Right forelimb (tissue), 1 donor: ENCODE measurements at regions not wholly inside any gene's neighbourhood (a gene's known extent, or its start where the extent isn't known, plus 50 kb on each side); places are given as distances from the start of the nearest gene placed in this dataset.
"Not testable (repeated sequence)": the region's sequence is repeated elsewhere in the genome, so short reads cannot be mapped to it uniquely, and the experiment has no call there.

Source experiments
- DNase-seq: peaks from one replicate; pipeline ENCODE4 v3.0.0-alpha.2; 2018

GRCh38 chr12:105423237-105423636, 92.7 kb downstream of the C12orf75 start:
- no peak for DNase-seq

DNA sequence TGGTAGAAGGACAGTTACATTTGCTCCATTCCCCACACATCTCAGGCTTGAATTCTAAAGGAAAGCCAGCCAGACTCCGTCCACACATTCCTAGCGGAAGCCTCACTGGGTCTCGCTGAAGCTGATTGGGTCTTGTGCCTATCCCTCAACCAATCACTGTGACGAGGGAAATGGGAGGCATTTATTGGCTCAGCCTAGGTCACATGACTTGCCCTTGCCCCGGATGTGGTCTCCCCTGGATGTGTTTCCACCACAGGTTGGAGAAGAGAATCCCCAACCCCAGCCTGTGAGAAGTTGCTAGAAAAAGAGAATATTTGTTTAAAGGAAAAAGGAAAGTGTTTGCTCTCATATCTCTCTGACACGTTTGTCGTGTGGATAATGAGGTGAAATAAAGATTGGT, 93.4 kb downstream of the C12orf75 start:
- DNase-seq: no peak

DNA sequence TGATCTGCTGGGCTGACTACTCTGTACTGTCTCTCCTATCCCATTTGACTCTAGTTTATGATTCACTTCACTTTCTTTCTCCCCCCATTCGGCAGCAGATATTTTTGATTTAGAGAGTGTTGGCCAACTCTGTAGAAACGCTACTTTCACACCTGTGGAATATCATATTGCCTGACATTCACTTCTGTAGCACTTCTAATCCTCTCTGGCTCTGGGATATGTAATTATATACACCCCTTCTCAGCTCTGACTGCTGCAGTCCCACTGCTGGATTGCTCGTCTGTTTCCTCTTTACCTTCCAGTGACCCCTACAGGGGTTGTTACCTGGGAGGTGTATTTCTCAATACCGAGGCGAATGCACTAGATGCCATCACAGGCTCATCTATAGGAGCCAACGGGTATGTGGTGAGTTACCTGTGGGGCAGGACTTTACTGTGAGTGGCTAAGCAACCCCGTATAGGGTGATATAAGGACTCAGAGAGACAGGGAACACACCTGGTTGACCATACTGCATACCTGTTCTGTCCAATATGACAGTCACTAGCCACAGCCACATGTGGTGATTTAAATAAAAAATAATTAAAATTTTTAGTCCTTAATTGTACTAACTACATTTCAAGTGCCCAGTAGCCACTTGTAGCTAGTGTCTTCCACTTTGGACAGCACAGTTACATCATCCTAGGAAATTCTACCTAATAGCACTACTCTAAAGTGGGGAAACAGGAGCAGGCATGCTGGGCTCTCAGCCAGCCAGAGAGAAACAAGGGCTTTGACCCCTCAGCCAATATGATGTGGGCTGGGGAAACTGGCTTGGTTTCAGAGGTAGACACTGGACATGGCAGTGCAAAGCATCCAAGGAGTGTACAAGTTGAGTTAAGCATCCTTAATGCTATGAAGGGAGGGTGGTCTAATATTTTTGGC, 95.0 kb downstream of the C12orf75 start:
- DNase-seq: no peak

DNA sequence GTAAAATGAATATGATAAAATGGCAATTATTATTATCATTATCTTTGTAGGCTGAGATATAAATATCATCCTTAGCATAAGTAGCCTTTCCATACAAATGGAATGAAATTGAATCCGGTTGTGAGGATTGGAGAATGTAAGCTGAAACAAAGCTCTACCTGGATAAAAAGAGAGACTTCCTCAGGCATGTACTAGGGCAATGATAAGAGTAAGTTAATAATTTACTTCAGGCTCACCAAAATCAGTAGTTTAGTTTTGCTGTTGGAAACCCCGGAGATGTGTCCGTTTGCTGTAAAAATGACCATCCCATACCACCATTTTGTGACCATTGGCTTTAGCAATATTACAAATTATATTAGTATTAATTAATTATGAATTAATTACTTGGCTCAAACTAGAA, 96.3 kb downstream of the C12orf75 start:
- no peak for DNase-seq

DNA sequence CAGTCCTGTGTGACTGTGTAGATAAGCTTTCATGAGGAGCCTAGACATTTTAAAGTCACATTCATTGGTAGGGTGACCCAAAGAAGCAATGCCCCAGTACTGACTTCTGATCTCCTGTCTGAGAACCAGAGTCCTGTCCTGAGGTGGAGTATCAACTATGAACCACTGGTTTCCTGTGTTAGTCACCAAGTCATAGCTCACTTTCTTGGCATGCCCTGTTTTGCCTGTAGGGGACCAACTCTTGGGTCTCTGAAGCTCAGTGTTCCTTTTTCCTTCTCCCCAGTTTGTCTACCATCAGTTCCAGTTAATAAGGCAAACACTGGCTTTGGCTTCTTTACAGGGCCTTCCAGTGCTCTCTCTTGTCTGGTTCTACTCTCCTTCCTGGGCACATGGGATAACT, 97.4 kb downstream of the C12orf75 start:
- no peak for DNase-seq

DNA sequence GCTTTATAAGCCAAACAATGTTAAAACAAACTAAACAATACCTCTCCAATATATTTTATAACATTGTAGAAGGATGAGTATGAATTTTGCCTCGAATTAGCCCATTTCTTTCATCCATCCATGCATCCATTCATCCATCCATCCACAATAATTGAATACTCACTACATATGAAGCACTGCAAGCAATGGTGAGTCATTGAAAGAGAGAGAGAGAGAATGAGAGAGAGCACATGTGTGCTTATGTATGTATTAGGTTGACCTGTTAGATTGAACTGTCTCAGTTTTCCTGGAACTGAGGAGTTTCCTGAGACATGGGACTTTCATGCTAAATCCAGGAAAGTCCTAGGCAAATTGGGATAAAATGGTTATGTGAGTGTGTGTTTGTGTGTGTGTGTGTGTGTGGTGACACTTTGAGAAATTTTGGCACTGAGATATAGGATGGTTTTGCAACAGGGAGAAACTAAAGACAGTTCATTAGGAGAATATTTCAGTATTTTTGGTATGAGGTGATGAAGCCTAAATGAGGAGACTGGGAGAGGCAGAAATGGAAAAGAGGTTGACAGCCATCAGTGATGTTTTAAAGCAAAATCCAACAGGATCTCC, 98.4 kb downstream of the C12orf75 start:
- DNase-seq: no peak

DNA sequence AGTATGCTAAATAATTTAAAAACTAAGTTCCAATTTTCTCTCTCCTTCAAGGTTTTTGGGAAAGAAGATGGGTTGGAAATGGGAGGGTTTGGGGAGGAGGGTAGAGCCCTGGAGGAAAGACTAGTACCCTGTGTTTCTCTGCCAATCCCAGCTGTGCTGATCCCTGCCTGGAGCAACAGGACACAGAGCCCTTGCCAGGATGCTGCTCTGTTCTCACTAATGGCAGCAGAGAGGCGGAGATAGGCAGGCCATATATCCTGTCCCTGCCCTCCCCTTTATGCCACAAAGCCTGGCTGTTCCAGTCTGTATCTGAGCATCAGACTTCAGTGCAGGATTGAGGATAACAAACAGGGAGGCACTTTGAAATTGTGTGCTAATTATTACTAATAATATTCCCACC, 99.0 kb downstream of the C12orf75 start:
- no peak for DNase-seq

DNA sequence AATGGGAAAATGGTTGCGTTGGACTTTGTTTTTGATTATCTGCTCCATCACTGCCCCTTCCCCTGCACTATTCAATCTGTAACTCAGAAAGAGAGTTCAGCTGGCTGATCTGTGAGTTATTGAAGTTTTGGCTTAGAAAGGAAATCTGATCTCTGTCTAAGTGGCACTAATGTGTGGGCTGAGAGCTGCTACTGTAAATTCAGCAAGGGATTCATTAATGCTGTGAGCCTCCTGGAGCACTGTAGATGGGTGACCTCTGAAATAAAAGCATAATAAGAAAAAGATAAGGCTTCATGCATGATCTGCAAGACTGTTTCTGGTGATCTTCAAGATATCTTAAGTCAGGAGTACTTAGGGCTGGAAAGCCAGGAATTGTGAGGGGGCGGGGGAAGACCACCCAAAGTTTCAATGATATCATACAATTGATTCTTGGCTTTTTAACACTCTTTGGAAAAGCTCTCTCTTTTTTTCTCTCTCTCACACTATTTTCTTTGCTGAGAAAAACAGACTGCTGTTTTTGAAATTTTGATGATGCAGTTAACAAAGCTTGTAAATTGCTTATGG, 101.1 kb downstream of the C12orf75 start:
- DNase-seq: no peak

DNA sequence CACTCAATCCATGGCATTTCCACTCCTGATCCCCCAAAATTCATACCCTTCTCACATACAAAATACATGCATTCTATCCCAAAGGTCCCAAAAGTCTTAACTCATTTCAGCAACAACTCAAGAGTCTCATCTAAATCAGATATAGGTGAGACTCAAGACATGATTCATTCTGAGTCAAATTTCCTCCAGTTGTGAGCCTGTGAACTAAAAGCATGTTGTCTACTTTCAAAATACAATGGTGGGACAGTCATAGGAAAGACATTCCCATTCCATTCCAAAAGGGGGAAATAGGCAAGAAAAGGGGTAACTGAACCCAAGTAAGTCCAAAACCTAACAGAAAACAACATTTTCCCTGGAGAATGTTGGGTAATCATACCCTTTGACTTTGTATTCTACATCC, 103.3 kb downstream of the C12orf75 start:
- no peak for DNase-seq

DNA sequence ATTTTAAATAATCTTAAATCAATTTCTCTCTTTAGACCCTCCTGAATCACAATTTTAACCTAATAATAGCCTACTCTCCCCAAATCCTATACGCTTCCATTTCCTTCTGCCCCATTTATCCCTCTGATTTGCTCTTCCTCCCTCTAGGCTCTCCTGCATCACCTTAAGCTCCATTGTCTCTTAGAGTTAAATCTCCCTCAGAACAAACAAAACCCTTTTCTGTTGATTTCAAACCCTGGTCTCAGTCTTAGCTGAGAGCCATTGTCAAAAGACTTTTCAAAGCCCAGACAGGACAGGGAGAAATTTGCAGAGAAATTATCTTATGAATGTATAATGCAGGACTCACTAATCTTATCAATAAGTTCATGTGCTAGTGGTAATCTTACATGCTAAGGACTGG, 106.1 kb downstream of the C12orf75 start:
- no peak for DNase-seq

DNA sequence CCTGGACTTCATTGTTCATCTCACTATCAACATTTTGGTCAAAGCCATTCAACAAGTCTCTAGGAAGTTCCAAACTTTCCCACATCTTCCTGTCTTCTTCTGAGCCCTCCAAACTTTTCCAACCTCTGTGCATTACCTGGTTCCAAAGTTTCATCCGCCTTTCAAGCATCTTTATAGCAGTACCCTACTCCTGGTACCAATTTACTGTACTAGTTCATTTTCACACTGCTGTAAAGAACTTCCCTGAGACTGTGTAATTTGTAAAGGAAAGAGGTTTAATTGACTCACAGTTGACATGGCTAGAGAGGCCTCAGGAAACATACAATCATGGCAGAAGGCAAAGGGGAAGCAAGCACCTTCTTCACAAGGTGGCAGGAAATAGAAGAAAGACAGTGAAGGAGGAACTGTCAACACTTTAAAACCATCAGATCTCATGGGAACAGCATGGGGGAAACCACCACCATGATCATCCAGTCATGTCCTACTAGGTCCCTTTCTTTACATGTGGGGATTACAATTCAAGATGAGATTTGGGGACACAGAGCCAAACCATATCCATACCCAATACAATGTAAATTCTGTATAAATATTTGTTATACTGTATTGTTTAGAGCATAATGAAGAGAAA, 109.7 kb downstream of the C12orf75 start:
- no peak for DNase-seq

- DNase-seq: no peak
Measured at GRCh38 chr12:105443802-105444652, 113.5 kb downstream of the C12orf75 start.

DNA sequence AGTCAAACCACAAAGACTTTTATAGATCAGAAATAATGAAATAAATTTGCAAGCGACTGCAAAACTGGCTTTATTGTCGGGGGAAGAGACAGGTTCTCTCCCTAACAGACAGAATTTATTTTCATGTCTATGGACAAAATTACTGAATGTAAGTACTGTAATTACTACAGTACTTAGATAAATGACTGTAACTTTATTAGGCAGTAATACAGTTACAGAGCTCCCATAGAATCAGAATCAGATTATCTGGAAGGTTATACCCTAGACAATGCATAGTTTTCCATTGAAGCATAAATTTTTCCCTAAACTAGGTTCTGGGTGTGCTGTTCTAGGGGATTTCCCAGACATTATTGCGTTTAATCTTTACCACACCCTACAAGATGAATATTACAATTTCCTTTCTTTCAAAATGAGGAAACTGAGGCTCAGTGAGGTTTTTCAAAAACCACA, 114.2 kb downstream of the C12orf75 start:
- no peak for DNase-seq

DNA sequence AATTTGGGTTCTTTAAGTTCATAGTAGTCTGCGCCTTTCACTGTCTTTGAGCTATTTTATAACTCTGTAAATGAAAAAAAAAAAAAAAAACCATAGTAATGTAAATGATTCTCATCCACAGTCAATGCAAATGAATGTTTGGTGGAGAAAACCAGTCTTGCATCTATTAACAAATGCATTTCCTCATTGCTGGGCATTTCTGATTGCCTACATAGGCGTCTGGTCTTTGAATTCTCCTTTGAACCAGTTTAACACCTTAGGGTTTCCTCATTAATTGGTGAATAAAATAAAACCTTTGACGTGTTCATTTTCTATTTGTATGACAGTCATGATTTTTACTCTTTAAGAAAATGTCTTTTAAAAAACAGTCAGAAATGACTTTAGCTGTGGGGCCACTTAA, 114.8 kb downstream of the C12orf75 start:
- no peak for DNase-seq

DNA sequence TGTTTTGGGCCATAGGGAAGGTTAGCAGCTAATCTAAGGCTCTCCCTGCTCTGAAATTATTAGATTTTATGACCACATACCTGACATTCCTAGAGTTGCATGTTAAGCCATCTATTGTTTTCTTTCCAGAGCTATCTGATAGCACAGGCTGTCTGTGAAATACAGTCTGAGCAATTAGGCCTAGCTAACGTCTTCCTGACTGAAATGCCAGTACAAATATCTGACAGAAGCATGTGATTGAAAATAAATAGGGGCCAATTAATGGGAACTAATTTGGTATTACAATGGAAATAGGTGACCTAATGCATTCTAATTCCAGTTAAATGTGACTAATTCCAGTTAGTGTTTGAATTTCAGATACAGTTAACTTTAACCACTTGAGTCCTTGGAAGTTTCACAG, 115.2 kb downstream of the C12orf75 start:
- no peak for DNase-seq

DNA sequence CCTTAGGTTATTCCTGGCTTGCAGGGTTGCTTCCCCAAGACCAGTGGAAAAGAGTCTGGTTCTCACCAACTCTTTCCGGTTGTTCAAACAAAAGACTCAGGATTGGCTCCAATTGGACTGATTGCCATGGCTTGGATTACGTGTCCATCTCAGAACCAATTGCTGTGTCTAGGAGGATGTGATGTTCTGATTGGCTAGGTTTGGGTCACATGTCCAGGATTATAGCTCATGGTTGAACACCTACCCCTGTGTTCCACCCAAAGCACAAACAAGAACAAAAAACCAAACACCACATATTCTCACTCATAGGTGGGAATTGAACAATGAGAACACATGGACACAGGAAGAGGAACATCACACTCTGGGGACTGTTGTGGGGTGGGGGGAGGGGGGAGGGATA, 116.0 kb downstream of the C12orf75 start:
- not testable (repeated sequence) for DNase-seq

- DNase-seq: no peak
Measured at GRCh38 chr12:105449431-105449830, 118.9 kb downstream of the C12orf75 start.

DNA sequence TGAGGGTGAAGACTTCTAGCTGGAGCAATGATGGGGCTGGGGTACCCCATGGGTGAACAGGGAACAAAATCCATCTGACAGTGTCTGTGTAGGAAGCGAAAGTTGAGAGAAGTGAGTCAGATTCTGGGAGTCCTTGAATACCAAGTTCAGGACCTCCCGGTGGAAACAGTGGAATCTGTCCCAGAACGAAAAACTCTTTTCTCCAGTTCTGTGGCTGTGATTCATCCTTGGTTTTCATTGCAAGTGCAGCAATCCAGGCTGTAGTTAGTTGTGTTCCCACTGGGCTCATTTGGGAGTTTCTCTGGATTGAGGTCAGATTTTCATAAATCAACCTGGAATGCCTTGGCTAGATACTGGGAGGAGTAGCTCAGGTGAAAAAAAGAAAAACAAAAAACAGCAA, 120.7 kb downstream of the C12orf75 start:
- DNase-seq: no peak

DNA sequence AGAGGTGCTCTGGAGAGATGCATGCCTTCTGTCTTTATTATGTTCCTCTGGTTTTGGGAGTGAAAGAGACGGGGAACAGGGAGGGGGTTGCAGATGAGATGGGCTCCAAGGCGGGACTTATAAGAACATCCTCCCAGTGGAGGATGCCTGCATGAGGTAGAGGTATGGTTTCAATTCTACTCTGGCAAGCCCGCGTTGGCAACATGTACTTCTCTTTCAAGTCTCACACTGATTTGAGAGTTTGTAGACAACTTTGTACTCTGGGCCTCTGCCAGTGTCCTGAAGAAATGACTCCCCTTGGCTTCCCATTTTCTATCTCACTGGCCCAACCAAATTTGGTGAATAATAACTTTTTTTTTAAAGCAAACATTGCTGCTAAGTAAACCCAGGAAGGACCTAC, 121.3 kb downstream of the C12orf75 start:
- DNase-seq: no peak

DNA sequence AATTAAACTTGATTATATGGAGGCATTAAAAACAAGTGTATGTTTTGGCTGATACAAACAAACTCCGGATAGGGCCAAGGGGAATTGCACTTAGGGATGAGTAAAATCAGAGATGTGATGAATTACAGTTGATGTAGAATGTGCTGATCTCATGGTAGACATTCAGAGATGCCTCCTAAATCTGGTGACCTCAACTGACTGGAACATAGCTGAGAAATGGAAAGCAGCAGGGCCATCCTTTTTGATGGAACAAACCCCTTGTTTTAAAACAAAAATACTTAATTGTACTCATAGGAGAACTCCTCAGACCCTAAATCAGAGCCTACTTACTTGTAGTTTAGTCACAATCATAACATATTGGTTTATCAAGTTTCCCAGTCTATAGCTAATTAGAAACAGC, 122.8 kb downstream of the C12orf75 start:
- DNase-seq: no peak

DNA sequence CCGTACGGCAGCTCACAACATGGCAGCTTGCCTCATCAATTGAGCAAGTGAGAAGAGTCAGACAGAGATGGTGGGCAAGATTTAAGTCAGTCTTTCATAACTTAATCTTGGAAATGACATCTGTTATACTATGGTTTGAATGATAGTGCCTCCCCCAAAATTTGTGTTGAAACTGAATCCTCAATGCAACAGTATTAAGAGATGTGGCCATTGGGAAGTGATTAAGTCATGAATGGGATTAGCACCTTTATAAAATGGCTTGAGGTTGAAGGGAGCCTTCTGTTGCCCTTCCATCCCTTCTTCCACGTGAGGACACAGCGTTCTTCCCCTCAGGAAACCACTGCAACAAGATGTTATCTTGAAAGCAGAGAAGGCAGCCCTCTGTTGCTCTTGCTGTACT, 124.2 kb downstream of the C12orf75 start:
- no peak for DNase-seq

GRCh38 chr12:105455261-105455660, 124.8 kb downstream of the C12orf75 start:
- DNase-seq: no peak

- DNase-seq: no peak
Measured at GRCh38 chr12:105457026-105457425, 126.5 kb downstream of the C12orf75 start.
